ENCODE measurements at regions not wholly inside any gene's neighbourhood (a gene's known extent, or its start where the extent isn't known, plus 50 kb on each side); places are given as distances from the start of the nearest gene placed in this dataset.

GRCh38 chr5:120039111-120039510 lies 409.8 kb downstream of the FAM170A start:
- H3K4me1 ChIP-seq (ENCODE audit: insufficient read depth, low read length) = no peaks in the 10 kb centered on the region
- FAIRE-seq = no peak
- no peak for TF ChIP-seq EZH2 (IDR thresholded peaks at IDR 0.05; ENCODE audit: insufficient read depth, low read length)
- TF ChIP-seq, protein P1, sequence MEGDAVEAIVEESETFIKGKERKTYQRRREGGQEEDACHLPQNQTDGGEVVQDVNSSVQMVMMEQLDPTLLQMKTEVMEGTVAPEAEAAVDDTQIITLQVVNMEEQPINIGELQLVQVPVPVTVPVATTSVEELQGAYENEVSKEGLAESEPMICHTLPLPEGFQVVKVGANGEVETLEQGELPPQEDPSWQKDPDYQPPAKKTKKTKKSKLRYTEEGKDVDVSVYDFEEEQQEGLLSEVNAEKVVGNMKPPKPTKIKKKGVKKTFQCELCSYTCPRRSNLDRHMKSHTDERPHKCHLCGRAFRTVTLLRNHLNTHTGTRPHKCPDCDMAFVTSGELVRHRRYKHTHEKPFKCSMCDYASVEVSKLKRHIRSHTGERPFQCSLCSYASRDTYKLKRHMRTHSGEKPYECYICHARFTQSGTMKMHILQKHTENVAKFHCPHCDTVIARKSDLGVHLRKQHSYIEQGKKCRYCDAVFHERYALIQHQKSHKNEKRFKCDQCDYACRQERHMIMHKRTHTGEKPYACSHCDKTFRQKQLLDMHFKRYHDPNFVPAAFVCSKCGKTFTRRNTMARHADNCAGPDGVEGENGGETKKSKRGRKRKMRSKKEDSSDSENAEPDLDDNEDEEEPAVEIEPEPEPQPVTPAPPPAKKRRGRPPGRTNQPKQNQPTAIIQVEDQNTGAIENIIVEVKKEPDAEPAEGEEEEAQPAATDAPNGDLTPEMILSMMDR (IDR thresholded peaks at IDR 0.05; ENCODE audit: insufficient read depth, low read depth, low read length) = no peak
- no peak for DNase-seq (ENCODE audit: low read depth)
- H3K36me3 Mint-ChIP-seq (ENCODE audit: low read depth, unreplicated experiment) = no peaks in the 10 kb centered on the region
- H3K27ac ChIP-seq (ENCODE audit: low read depth, low read length) = no peak overlapping the region
- H3K9me3 ChIP-seq (ENCODE audit: insufficient read depth, low read depth, low read length) = no peaks in the 10 kb centered on the region
- H3K27me3 Mint-ChIP-seq (ENCODE audit: low read depth, unreplicated experiment) = no peaks in the 10 kb centered on the region
- no peaks in the 10 kb centered on the region for H3K9me3 Mint-ChIP-seq (ENCODE audit: unreplicated experiment)
- no peak overlapping the region for H2AFZ ChIP-seq (ENCODE audit: low read depth, low read length)
- no peak overlapping the region for H3K4me3 ChIP-seq (ENCODE audit: insufficient read depth, low read depth, low read length)
- no peak overlapping the region for H3K27ac Mint-ChIP-seq (ENCODE audit: unreplicated experiment)
- no peaks in the 10 kb centered on the region for H3K79me2 ChIP-seq (ENCODE audit: insufficient read depth, low read length)
- no peak overlapping the region for H3K4me3 Mint-ChIP-seq (ENCODE audit: unreplicated experiment)
- H3K27me3 ChIP-seq (ENCODE audit: insufficient read depth, low read length) = no peaks in the 10 kb centered on the region
- H3K36me3 ChIP-seq (ENCODE audit: insufficient read depth, low read length) = no peaks in the 10 kb centered on the region
- H4K20me1 ChIP-seq (ENCODE audit: insufficient read depth, low read length) = no peaks in the 10 kb centered on the region
- no peak overlapping the region for H3K9ac ChIP-seq (ENCODE audit: low read length)
- H3K4me1 Mint-ChIP-seq (ENCODE audit: low read depth, unreplicated experiment) = no peaks in the 10 kb centered on the region
- no peak overlapping the region for H3K4me2 ChIP-seq (ENCODE audit: low read length)

DNA sequence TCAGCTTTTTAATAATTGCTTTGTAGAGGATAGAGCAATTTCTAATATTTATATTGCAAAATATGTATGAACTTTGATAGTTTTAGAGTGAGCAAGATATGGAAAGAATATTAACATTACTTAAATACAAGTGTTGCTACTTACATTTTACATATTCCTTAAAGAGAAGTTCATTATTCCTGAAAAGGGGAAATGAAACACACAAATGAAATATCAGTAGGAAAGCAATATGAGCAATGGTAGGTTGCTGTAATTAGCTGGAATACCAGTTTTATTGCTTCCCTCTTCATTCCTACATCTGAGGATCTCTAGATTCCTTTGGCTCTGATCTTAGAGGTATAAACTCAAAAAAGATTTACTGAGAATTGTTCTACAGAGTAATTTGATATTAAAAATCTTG lies 414.1 kb downstream of the FAM170A start:
- TF ChIP-seq, protein P1 (IDR thresholded peaks at IDR 0.05; ENCODE audit: insufficient read depth, low read depth, low read length) = no peak
- TF ChIP-seq EZH2 (IDR thresholded peaks at IDR 0.05; ENCODE audit: insufficient read depth, low read length) = no peak
- Mint-ChIP-seq H3K27ac (ENCODE audit: unreplicated experiment) (no peak overlapping the region), H3K4me1 (ENCODE audit: low read depth, unreplicated experiment) (no peaks in the 10 kb centered on the region), H3K27me3 (ENCODE audit: low read depth, unreplicated experiment) (no peaks in the 10 kb centered on the region), H3K36me3 (ENCODE audit: low read depth, unreplicated experiment) (no peaks in the 10 kb centered on the region), H3K9me3 (ENCODE audit: unreplicated experiment) (no peaks in the 10 kb centered on the region), H3K4me3 (ENCODE audit: unreplicated experiment) (no peak overlapping the region)
- no peak for FAIRE-seq
- no peak for DNase-seq (ENCODE audit: low read depth)
- H3K9me3 ChIP-seq (ENCODE audit: insufficient read depth, low read depth, low read length) = no peaks in the 10 kb centered on the region
- no peak overlapping the region for H3K27ac ChIP-seq (ENCODE audit: low read depth, low read length)
- H3K9ac ChIP-seq (ENCODE audit: low read length) = no peak overlapping the region
- H3K4me3 ChIP-seq (ENCODE audit: insufficient read depth, low read depth, low read length) = no peak overlapping the region
- H4K20me1 ChIP-seq (ENCODE audit: insufficient read depth, low read length) = no peaks in the 10 kb centered on the region
- H3K4me1 ChIP-seq (ENCODE audit: insufficient read depth, low read length) = no peaks in the 10 kb centered on the region
- H2AFZ ChIP-seq (ENCODE audit: low read depth, low read length) = no peak overlapping the region
- no peaks in the 10 kb centered on the region for H3K27me3 ChIP-seq (ENCODE audit: insufficient read depth, low read length)
- no peaks in the 10 kb centered on the region for H3K79me2 ChIP-seq (ENCODE audit: insufficient read depth, low read length)
- no peaks in the 10 kb centered on the region for H3K36me3 ChIP-seq (ENCODE audit: insufficient read depth, low read length)
- no peak overlapping the region for H3K4me2 ChIP-seq (ENCODE audit: low read length)

- H3K27ac Mint-ChIP-seq (ENCODE audit: unreplicated experiment) = no peak overlapping the region
- H3K4me1 ChIP-seq (ENCODE audit: insufficient read depth, low read length) = no peaks in the 10 kb centered on the region
- no peak overlapping the region for H3K27ac ChIP-seq (ENCODE audit: low read depth, low read length)
- H3K4me1 Mint-ChIP-seq (ENCODE audit: low read depth, unreplicated experiment) = no peaks in the 10 kb centered on the region
- H3K79me2 ChIP-seq (ENCODE audit: insufficient read depth, low read length) = no peaks in the 10 kb centered on the region
- H3K9ac ChIP-seq (ENCODE audit: low read length) = no peak overlapping the region
- H3K9me3 Mint-ChIP-seq (ENCODE audit: unreplicated experiment) = peaks cover 2% of the 10 kb centered on the region
- H3K4me3 Mint-ChIP-seq (ENCODE audit: unreplicated experiment) = no peak overlapping the region
- DNase-seq (ENCODE audit: low read depth) (no peak), FAIRE-seq (no peak)
- H2AFZ ChIP-seq (ENCODE audit: low read depth, low read length) = no peak overlapping the region
- peaks cover 2% of the 10 kb centered on the region for H3K36me3 Mint-ChIP-seq (ENCODE audit: low read depth, unreplicated experiment)
- H3K9me3 ChIP-seq (ENCODE audit: insufficient read depth, low read depth, low read length) = no peaks in the 10 kb centered on the region
- H3K36me3 ChIP-seq (ENCODE audit: insufficient read depth, low read length) = no peaks in the 10 kb centered on the region
- H3K27me3 ChIP-seq (ENCODE audit: insufficient read depth, low read length) = no peaks in the 10 kb centered on the region
- H4K20me1 ChIP-seq (ENCODE audit: insufficient read depth, low read length) = no peaks in the 10 kb centered on the region
- no peaks in the 10 kb centered on the region for H3K27me3 Mint-ChIP-seq (ENCODE audit: low read depth, unreplicated experiment)
- TF ChIP-seq, protein P1 (IDR thresholded peaks at IDR 0.05; ENCODE audit: insufficient read depth, low read depth, low read length) = no peak
- no peak for TF ChIP-seq EZH2 (IDR thresholded peaks at IDR 0.05; ENCODE audit: insufficient read depth, low read length)
- H3K4me3 ChIP-seq (ENCODE audit: insufficient read depth, low read depth, low read length) = no peak overlapping the region
- no peak overlapping the region for H3K4me2 ChIP-seq (ENCODE audit: low read length)
Observed at GRCh38 chr5:120052916-120053828, 410.9 kb upstream of the PRR16 start.
